ENCODE measurements at regions not wholly inside any gene's neighbourhood (a gene's known extent, or its start where the extent isn't known, plus 50 kb on each side); places are given as distances from the start of the nearest gene placed in this dataset.

GRCh38 chr1:199362996-199363395 is 664.5 kb upstream of the NR5A2 start:
- TF ChIP-seq CTCF (IDR thresholded peaks at IDR 0.05): no peak
- TF ChIP-seq SIN3A (IDR thresholded peaks at IDR 0.05; ENCODE audit: borderline replicate concordance, insufficient read depth, low read depth, low read length): no peak
